ENCODE measurements at regions not wholly inside any gene's neighbourhood (a gene's known extent, or its start where the extent isn't known, plus 50 kb on each side); places are given as distances from the start of the nearest gene placed in this dataset.

- H3K4me3 ChIP-seq (ENCODE audit: low read depth, low read length), result no peak overlapping the region
- TF ChIP-seq, protein P1, sequence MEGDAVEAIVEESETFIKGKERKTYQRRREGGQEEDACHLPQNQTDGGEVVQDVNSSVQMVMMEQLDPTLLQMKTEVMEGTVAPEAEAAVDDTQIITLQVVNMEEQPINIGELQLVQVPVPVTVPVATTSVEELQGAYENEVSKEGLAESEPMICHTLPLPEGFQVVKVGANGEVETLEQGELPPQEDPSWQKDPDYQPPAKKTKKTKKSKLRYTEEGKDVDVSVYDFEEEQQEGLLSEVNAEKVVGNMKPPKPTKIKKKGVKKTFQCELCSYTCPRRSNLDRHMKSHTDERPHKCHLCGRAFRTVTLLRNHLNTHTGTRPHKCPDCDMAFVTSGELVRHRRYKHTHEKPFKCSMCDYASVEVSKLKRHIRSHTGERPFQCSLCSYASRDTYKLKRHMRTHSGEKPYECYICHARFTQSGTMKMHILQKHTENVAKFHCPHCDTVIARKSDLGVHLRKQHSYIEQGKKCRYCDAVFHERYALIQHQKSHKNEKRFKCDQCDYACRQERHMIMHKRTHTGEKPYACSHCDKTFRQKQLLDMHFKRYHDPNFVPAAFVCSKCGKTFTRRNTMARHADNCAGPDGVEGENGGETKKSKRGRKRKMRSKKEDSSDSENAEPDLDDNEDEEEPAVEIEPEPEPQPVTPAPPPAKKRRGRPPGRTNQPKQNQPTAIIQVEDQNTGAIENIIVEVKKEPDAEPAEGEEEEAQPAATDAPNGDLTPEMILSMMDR (conservative IDR thresholded peaks at IDR 0.05; ENCODE audit: low read depth, low read length), result no peak
- no peak for DNase-seq (ENCODE audit: low read depth)
These were observed 119.5 kb upstream of the FRMD1 start for GRCh38 chr6:168198302-168199180.

DNA sequence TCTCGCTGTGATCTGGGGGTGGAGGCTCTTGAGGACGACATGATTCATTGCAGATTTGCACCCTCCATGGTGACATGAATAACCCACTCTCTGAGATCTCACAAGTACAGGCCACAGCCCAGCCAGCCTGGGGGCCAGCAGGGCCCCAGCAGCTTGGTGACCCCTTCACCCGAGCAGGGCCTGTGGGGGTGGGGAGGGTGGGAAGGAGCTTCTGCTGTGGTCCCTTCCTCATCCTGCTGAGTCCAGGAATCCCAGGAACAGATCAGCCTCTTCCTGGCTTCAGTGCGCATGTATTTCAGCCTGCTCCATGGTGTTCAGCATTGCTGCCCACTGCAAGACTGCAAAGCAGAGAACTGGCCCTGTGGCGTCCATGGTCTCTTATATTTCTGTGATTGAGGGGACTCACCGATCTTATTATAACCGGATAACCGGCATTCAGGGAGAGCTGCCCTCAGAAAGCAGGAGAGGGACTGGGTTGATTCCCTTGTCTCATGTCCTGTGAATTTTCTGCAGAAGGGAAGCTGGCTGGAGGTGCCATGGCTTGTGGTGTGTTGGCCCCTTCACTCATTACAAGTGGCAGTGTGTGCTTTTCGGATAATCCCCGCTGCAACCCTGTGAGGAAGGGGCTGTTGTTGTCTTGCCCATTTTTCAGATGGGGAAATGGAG, 118.8 kb upstream of the FRMD1 start:
- no peak overlapping the region for H3K4me3 ChIP-seq (ENCODE audit: low read depth, low read length)
- no peak for DNase-seq (ENCODE audit: low read depth)
- TF ChIP-seq, protein P1 (conservative IDR thresholded peaks at IDR 0.05; ENCODE audit: low read depth, low read length), result no peak

- TF ChIP-seq, protein P1 (conservative IDR thresholded peaks at IDR 0.05; ENCODE audit: low read depth, low read length), result no peak
- no peak for DNase-seq (ENCODE audit: low read depth)
- H3K4me3 ChIP-seq (ENCODE audit: low read depth, low read length), result no peak overlapping the region
These were observed 118.0 kb upstream of the FRMD1 start for GRCh38 chr6:168196881-168197635.

GRCh38 chr6:168196385-168196860, 117.4 kb upstream of the FRMD1 start:
- DNase-seq (ENCODE audit: low read depth), result no peak
- H3K4me3 ChIP-seq (ENCODE audit: low read depth, low read length), result no peak overlapping the region
- TF ChIP-seq, protein P1 (conservative IDR thresholded peaks at IDR 0.05; ENCODE audit: low read depth, low read length), result no peak

- TF ChIP-seq, protein P1 (conservative IDR thresholded peaks at IDR 0.05; ENCODE audit: low read depth, low read length), result no peak
- no peak for DNase-seq (ENCODE audit: low read depth)
- no peak overlapping the region for H3K4me3 ChIP-seq (ENCODE audit: low read depth, low read length)
These were observed 116.7 kb upstream of the FRMD1 start for GRCh38 chr6:168195712-168196111.

- DNase-seq (ENCODE audit: low read depth), result no peak
- TF ChIP-seq, protein P1 (conservative IDR thresholded peaks at IDR 0.05; ENCODE audit: low read depth, low read length), result no peak
- peak overlapping the region; percentile 21 for H3K4me3 ChIP-seq (ENCODE audit: low read depth, low read length)
These were observed 115.9 kb upstream of the FRMD1 start for GRCh38 chr6:168194732-168195567.
